PC-9 (cell line): ENCODE measurements at regions not wholly inside any gene's neighbourhood (a gene's known extent, or its start where the extent isn't known, plus 50 kb on each side); places are given as distances from the start of the nearest gene placed in this dataset.

Experiments used
- BruUV-seq: library from RNA; stranded (reverse); fragments of 400-500 nt; replicated peaks from 2 replicates; lab custom pipeline; 2021; lab: Mats Ljungman, UMichigan
- CTCF ChIA-PET: fragments of 300-600 bp; sonication (Branson Sonifier 250); formaldehyde crosslinking; loops from one replicate; lab custom pipeline; 2022; ENCODE audit warnings: antibody characterized with exemption; lab: Charles Lee
- POLR2A ChIA-PET: fragments of 300-600 bp; sonication (Branson Sonifier 250); formaldehyde crosslinking; loops from one replicate; lab custom pipeline; 2022; ENCODE audit warnings: antibody characterized with exemption; ENCODE audit not compliant: unreplicated experiment; lab: Charles Lee
- DNase-seq, 2 experiments: peaks; one replicate each; pipeline versions ENCODE4 v3.0.0 to v3.0.0-alpha.2; 2015 to 2022; ENCODE audit warnings: mixed read lengths in 1 of 2
- H2AFZ ChIP-seq: fragments of 200-600 bp; sonication (generic); 2 replicates; pipeline ENCODE4 v1.8.1; 2017; ENCODE audit warnings: antibody characterized with exemption
- H3F3A ChIP-seq: fragments of 200-600 bp; sonication (generic); 2 replicates; pipeline ENCODE4 v1.8.1; 2017; ENCODE audit warnings: antibody characterized with exemption, mild to moderate bottlenecking, low read depth; ENCODE audit not compliant: insufficient read depth
- H3K27ac ChIP-seq: fragments of 200-600 bp; sonication (generic); 2 replicates; pipeline ENCODE4 v1.6.1; 2016; ENCODE audit warnings: mixed run types
- H3K27me3 ChIP-seq: fragments of 200-600 bp; sonication (generic); 2 replicates; pipeline ENCODE4 v1.6.1; 2016; ENCODE audit warnings: low read depth, mixed run types; ENCODE audit not compliant: insufficient read depth
- H3K36me3 ChIP-seq: fragments of 200-600 bp; sonication (generic); 2 replicates; pipeline ENCODE4 v1.6.1; 2016; ENCODE audit warnings: low read depth, mixed run types
- H3K4me1 ChIP-seq: fragments of 200-600 bp; sonication (generic); replicated peaks from 2 replicates; pipeline ENCODE4 v1.6.1; 2016; ENCODE audit warnings: mixed run types; ENCODE audit not compliant: insufficient read depth
- H3K4me2 ChIP-seq: fragments of 200-600 bp; sonication (generic); 2 replicates; pipeline ENCODE4 v1.6.1; 2017; ENCODE audit warnings: mixed run types
- H3K4me3 ChIP-seq: fragments of 200-600 bp; sonication (generic); 2 replicates; pipeline ENCODE4 v1.6.1; 2016; ENCODE audit warnings: mixed run types
- H3K79me2 ChIP-seq: fragments of 200-600 bp; sonication (generic); 2 replicates; pipeline ENCODE4 v1.6.1; 2017; ENCODE audit warnings: low read depth, mixed run types
- H3K9me2 ChIP-seq: fragments of 200-600 bp; sonication (generic); 2 replicates; pipeline ENCODE4 v1.8.1; 2017; ENCODE audit warnings: mild to moderate bottlenecking; ENCODE audit not compliant: insufficient read depth
- H3K9me3 ChIP-seq: fragments of 200-600 bp; sonication (generic); 2 replicates; pipeline ENCODE4 v1.8.1; 2016; ENCODE audit warnings: low read depth; ENCODE audit not compliant: insufficient read depth
- H4K20me1 ChIP-seq: fragments of 200-600 bp; sonication (generic); 2 replicates; pipeline ENCODE4 v1.8.1; 2017; ENCODE audit not compliant: insufficient read depth
- CTCF ChIP-seq: fragments of 200-600 bp; sonication (generic); conservative IDR thresholded peaks from 2 replicates; pipeline ENCODE4 v1.6.1; 2017; ENCODE audit warnings: mixed run types, antibody characterized with exemption, mild to moderate bottlenecking, moderate library complexity
- EZH2 ChIP-seq: fragments of 200-600 bp; sonication (generic); IDR thresholded peaks from 2 replicates; pipeline ENCODE4 v1.8.0; 2017; ENCODE audit warnings: antibody characterized with exemption, low read depth
- intact Hi-C: fragments of 100-400 bp; cut with micrococcal nuclease; formaldehyde crosslinking; loops from one replicate; pipeline ENCODE4 v1.10.0; 2022; ENCODE audit not compliant: unreplicated experiment

GRCh38 chr13:106113796-106114195 is 421.7 kb downstream of the EFNB2 start:
- DNase-seq, result no peak
- CTCF ChIA-PET, result no interaction called here
- H3K27ac ChIP-seq, result no peak overlapping the region
- no peaks in the 10 kb centered on the region for H3K36me3 ChIP-seq
- no peaks in the 10 kb centered on the region for H4K20me1 ChIP-seq
- POLR2A ChIA-PET, result no interaction called here
- H3K4me3 ChIP-seq, result no peak overlapping the region
- no peaks in the 10 kb centered on the region for H3K9me2 ChIP-seq
- H3K27me3 ChIP-seq, result no peaks in the 10 kb centered on the region
- BruUV-seq, result no TSS peak
- intact Hi-C loops, result no loop called here
- no peaks in the 10 kb centered on the region for H3K9me3 ChIP-seq
- TF ChIP-seq CTCF (no peak), EZH2 (no peak)
- no peaks in the 10 kb centered on the region for H3K79me2 ChIP-seq
- H3K4me1 ChIP-seq, result peaks cover 21% of the 10 kb centered on the region
- no peaks in the 10 kb centered on the region for H3F3A ChIP-seq
- no peak overlapping the region for H2AFZ ChIP-seq
- H3K4me2 ChIP-seq, result no peak overlapping the region

DNA sequence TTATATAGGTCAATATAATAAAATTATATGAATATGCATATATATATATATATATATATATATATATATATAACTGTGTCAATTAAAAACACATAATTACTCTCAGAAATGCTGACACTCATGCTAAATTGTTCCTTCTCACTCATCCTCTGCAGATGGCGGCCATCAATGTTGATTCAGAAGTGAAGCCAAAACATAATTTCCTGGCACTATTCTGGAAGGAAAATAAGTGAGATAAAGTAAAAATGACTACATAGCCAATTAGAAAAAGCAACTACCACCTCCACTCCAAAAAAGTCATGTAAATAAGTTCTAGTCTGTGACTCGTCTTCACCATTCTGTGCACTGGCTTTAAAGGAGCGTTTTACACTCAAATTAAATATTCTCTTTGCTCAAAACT is 423.3 kb downstream of the EFNB2 start:
- no TSS peak for BruUV-seq
- H3K79me2 ChIP-seq, result no peaks in the 10 kb centered on the region
- no peaks in the 10 kb centered on the region for H3K36me3 ChIP-seq
- peaks cover 7% of the 10 kb centered on the region for H3K4me1 ChIP-seq
- no peaks in the 10 kb centered on the region for H3K9me2 ChIP-seq
- intact Hi-C loops, result no loop called here
- no peaks in the 10 kb centered on the region for H3K9me3 ChIP-seq
- no peak overlapping the region for H2AFZ ChIP-seq
- TF ChIP-seq CTCF (no peak), EZH2 (no peak)
- no peaks in the 10 kb centered on the region for H3K27me3 ChIP-seq
- ChIA-PET CTCF (no interaction called here), POLR2A (no interaction called here)
- no peak overlapping the region for H3K4me2 ChIP-seq
- no peaks in the 10 kb centered on the region for H4K20me1 ChIP-seq
- DNase-seq, result no peak
- H3K27ac ChIP-seq, result no peak overlapping the region
- H3F3A ChIP-seq, result no peaks in the 10 kb centered on the region
- H3K4me3 ChIP-seq, result no peak overlapping the region

DNA sequence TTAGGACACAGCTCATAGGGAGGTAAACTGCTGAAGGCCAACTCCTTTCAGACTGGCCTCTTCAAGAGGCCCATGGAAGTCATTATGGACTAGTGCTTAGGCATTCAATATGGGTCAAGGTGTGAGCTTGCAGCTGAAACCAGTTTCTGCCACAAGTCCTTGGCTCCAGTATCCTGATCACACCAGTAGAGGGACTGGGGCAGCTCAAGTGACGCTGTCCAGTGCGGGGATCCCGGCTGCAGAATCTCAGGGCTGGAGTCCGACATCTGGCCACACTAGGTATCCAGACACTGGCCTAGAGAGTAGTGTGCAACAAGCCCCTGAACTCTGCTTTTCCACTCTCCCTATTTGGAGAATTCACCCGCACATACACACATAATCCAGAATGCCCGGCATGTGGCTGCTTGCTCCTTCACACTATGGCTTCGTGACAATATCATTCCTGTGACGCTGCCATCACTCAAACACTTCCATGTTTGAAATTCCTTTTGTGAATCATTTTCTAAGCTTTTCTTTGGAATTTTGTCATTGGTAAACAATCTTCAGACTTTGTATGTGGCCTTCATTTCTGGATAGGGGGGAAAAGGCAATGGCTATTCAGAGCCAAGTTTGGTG is 425.1 kb downstream of the EFNB2 start:
- Histone ChIP-seq H3K36me3 (no peaks in the 10 kb centered on the region), H3K79me2 (no peaks in the 10 kb centered on the region), H3K4me3 (no peak overlapping the region), H3K27me3 (no peaks in the 10 kb centered on the region), H3K9me2 (no peaks in the 10 kb centered on the region), H3F3A (0 out of 2 replicates have a peak, but pooled peaks cover 4% of the 10 kb centered on the region), H3K4me1 (peaks cover 9% of the 10 kb centered on the region), H3K9me3 (no peaks in the 10 kb centered on the region), H3K4me2 (no peak overlapping the region), H4K20me1 (no peaks in the 10 kb centered on the region), H3K27ac (no peak overlapping the region), H2AFZ (no peak overlapping the region)
- TF ChIP-seq CTCF (no peak), EZH2 (no peak)
- intact Hi-C loops, result no loop called here
- DNase-seq, result no peak
- ChIA-PET POLR2A (no interaction called here), CTCF (no interaction called here)
- BruUV-seq, result no TSS peak
